Panc1 (cell line): ENCODE measurements at regions not wholly inside any gene's neighbourhood (a gene's known extent, or its start where the extent isn't known, plus 50 kb on each side); places are given as distances from the start of the nearest gene placed in this dataset.

Source experiments
- POLR2AphosphoS5 ChIP-seq: IDR thresholded peaks from 2 replicates; pipeline ENCODE4 v1.6.1; 2012; ENCODE audit warnings: mild to moderate bottlenecking, low read depth, low read length, moderate library complexity
- SIN3A ChIP-seq: IDR thresholded peaks from 2 replicates; pipeline ENCODE4 v1.6.1; 2012; ENCODE audit warnings: low read depth, mild to moderate bottlenecking, low read length, moderate library complexity, borderline replicate concordance; ENCODE audit not compliant: insufficient read depth
- TCF7L2 ChIP-seq: IDR thresholded peaks from 2 replicates; pipeline ENCODE4 v1.6.1; 2011; ENCODE audit warnings: mild to moderate bottlenecking, low read depth, low read length, inconsistent platforms
- TF ChIP-seq, protein P1 (sequence below): fragments of 450-650 bp; IDR thresholded peaks from 2 replicates; pipeline ENCODE4 v1.5.1; 2017; ENCODE audit warnings: mild to moderate bottlenecking
- TF ChIP-seq, protein P2 (sequence below), 2 experiments: IDR thresholded peaks; 2 replicates each; pipeline ENCODE4 v1.6.1; 2011 to 2012; ENCODE audit warnings: low read depth in 2 of 2, control low read depth in 1 of 2, low read length in 1 of 2, mild to moderate bottlenecking in 1 of 2, moderate library complexity in 1 of 2; ENCODE audit not compliant: insufficient read depth in 1 of 2

- TF ChIP-seq POLR2AphosphoS5 (no peak), SIN3A (no peak), TCF7L2 (no peak)
- TF ChIP-seq, protein P1, sequence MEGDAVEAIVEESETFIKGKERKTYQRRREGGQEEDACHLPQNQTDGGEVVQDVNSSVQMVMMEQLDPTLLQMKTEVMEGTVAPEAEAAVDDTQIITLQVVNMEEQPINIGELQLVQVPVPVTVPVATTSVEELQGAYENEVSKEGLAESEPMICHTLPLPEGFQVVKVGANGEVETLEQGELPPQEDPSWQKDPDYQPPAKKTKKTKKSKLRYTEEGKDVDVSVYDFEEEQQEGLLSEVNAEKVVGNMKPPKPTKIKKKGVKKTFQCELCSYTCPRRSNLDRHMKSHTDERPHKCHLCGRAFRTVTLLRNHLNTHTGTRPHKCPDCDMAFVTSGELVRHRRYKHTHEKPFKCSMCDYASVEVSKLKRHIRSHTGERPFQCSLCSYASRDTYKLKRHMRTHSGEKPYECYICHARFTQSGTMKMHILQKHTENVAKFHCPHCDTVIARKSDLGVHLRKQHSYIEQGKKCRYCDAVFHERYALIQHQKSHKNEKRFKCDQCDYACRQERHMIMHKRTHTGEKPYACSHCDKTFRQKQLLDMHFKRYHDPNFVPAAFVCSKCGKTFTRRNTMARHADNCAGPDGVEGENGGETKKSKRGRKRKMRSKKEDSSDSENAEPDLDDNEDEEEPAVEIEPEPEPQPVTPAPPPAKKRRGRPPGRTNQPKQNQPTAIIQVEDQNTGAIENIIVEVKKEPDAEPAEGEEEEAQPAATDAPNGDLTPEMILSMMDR: no peak
- TF ChIP-seq, protein P2, sequence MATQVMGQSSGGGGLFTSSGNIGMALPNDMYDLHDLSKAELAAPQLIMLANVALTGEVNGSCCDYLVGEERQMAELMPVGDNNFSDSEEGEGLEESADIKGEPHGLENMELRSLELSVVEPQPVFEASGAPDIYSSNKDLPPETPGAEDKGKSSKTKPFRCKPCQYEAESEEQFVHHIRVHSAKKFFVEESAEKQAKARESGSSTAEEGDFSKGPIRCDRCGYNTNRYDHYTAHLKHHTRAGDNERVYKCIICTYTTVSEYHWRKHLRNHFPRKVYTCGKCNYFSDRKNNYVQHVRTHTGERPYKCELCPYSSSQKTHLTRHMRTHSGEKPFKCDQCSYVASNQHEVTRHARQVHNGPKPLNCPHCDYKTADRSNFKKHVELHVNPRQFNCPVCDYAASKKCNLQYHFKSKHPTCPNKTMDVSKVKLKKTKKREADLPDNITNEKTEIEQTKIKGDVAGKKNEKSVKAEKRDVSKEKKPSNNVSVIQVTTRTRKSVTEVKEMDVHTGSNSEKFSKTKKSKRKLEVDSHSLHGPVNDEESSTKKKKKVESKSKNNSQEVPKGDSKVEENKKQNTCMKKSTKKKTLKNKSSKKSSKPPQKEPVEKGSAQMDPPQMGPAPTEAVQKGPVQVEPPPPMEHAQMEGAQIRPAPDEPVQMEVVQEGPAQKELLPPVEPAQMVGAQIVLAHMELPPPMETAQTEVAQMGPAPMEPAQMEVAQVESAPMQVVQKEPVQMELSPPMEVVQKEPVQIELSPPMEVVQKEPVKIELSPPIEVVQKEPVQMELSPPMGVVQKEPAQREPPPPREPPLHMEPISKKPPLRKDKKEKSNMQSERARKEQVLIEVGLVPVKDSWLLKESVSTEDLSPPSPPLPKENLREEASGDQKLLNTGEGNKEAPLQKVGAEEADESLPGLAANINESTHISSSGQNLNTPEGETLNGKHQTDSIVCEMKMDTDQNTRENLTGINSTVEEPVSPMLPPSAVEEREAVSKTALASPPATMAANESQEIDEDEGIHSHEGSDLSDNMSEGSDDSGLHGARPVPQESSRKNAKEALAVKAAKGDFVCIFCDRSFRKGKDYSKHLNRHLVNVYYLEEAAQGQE (IDR thresholded peaks at IDR 0.05; ENCODE audit: insufficient read depth in 1 of 2, low read depth in 2 of 2, low read length in 1 of 2): no peak
Observed at GRCh38 chr4:152074573-152074972, 313.8 kb upstream of the GATB start.
